IPS-15b (cell line): ENCODE measurements at regions not wholly inside any gene's neighbourhood (a gene's known extent, or its start where the extent isn't known, plus 50 kb on each side); places are given as distances from the start of the nearest gene placed in this dataset.

ENCODE experiments used
- H3K27me3 ChIP-seq: one replicate; pipeline ENCODE4 v1.6.1; 2013; ENCODE audit warnings: low read length; ENCODE audit not compliant: control insufficient read depth, insufficient read depth
- H3K36me3 ChIP-seq: one replicate; pipeline ENCODE4 v1.6.1; 2013; ENCODE audit warnings: low read length; ENCODE audit not compliant: control insufficient read depth, insufficient read depth
- H3K4me1 ChIP-seq: one replicate; pipeline ENCODE4 v1.6.1; 2013; ENCODE audit warnings: mild to moderate bottlenecking, low read length; ENCODE audit not compliant: control insufficient read depth, insufficient read depth
- H3K4me3 ChIP-seq: one replicate; pipeline ENCODE4 v1.5.1; 2013; ENCODE audit warnings: low read depth, low read length
- H3K9ac ChIP-seq: one replicate; pipeline ENCODE4 v1.6.1; 2013; ENCODE audit warnings: low read depth, mild to moderate bottlenecking, low read length
- H3K9me3 ChIP-seq: one replicate; pipeline ENCODE4 v1.6.1; 2013; ENCODE audit warnings: mild to moderate bottlenecking, low read length; ENCODE audit not compliant: control insufficient read depth, insufficient read depth

DNA sequence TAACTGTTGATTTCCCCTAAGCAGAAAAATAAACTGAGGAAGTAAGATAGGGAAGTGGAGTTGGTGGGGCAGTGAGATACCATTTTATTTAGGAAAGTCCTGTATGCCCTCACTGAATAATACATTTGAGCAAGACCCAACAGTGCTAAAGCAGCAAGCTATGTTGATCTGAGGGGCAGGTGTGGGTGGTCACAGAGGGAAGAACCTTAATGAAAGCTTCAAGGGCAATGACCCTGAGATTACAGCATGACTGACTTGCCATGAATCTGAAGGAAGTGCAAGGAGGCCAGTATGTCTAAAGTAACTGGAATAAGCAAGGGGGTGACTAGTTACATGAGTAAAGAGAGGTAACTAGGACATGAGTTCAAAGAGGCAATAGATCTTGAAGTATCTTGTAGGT is 159.5 kb downstream of the CD47 start:
- no peak overlapping the region for H3K9ac ChIP-seq
- no peaks in the 10 kb centered on the region for H3K9me3 ChIP-seq

DNA sequence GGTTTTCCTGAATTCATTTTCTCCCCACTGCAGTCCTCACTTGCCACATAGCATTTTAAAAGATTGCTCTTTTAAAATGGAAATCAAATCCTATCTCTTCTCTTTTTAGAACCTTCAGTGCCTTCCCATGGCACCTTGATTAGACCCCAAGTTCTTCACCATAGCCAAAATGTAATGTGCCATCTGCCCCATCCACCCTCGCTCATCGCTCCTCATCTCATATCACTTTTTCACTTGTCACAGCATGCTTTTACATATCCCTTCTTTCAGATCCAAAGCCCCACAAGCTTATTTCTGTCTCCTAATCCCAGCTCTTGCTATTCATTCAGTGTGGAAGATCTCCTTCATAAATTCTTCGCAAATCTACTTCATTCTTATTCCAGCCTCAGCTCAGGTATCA is 161.7 kb downstream of the CD47 start:
- H3K4me1 ChIP-seq: peaks cover 4% of the 10 kb centered on the region
- H3K9me3 ChIP-seq: no peaks in the 10 kb centered on the region
- H3K27me3 ChIP-seq: peaks cover 11% of the 10 kb centered on the region
- no peak overlapping the region for H3K9ac ChIP-seq
- H3K36me3 ChIP-seq: no peaks in the 10 kb centered on the region
- H3K4me3 ChIP-seq: no peak overlapping the region

More for the DNA sequence above, 159.5 kb downstream of the CD47 start:
- no peaks in the 10 kb centered on the region for H3K36me3 ChIP-seq
- H3K27me3 ChIP-seq: peaks cover 11% of the 10 kb centered on the region
- H3K4me1 ChIP-seq: peaks cover 4% of the 10 kb centered on the region
- no peak overlapping the region for H3K4me3 ChIP-seq

GRCh38 chr3:107928084-107928445 is 162.8 kb downstream of the CD47 start:
- Histone ChIP-seq H3K9ac (peak overlapping the region; percentile 62), H3K9me3 (no peaks in the 10 kb centered on the region), H3K27me3 (peaks cover 11% of the 10 kb centered on the region), H3K4me1 (peaks cover 4% of the 10 kb centered on the region), H3K36me3 (no peaks in the 10 kb centered on the region), H3K4me3 (peak overlapping the region; percentile 66)

GRCh38 chr3:107927361-107928083 is 163.3 kb downstream of the CD47 start:
- peaks cover 4% of the 10 kb centered on the region for H3K4me1 ChIP-seq
- H3K9ac ChIP-seq: peak overlapping the region; percentile 62
- H3K4me3 ChIP-seq: peak overlapping the region; percentile 66
- H3K27me3 ChIP-seq: peaks cover 11% of the 10 kb centered on the region
- no peaks in the 10 kb centered on the region for H3K36me3 ChIP-seq
- H3K9me3 ChIP-seq: no peaks in the 10 kb centered on the region

DNA sequence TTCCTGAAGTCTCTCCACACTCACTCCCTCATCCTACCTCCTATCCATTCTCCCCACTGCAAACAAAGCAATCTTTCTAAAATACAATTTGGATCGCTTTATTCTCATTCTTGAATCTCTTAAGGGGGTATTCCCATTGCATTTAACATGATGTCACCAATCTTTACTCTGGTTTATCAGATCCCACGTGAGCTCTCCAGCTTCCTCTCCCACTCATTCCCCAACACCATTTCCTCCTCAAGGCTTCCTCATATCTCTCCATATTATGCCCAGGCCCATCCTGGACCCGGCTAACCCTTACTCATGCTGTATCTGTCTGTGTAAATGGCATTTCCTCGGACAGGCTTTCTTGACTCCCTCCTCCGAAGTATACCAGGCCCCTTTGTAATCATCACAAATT is 165.0 kb downstream of the CD47 start:
- Histone ChIP-seq H3K9ac (no peak overlapping the region), H3K36me3 (no peaks in the 10 kb centered on the region), H3K4me3 (no peak overlapping the region), H3K4me1 (peaks cover 4% of the 10 kb centered on the region), H3K27me3 (peaks cover 11% of the 10 kb centered on the region), H3K9me3 (no peaks in the 10 kb centered on the region)

DNA sequence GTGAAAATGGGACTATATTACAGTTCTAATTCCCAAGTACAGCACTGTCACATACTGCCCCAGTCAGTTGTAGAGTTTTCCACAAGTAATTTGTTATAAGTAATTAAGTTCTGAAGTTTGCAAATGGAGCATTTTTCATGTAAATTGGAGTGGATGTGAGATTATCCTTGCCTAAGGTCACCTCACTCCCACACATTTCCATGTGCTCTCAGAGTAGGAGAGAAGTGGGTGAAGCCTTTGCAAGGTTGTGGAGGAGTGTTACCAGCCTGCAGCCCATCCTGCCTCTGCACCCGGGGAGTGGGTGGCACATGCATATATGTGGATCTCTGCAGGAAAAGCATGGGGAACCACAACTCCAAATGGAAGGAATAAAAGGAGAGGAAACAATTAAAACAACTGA is 169.8 kb downstream of the CD47 start:
- Histone ChIP-seq H3K27me3 (no peaks in the 10 kb centered on the region), H3K36me3 (no peaks in the 10 kb centered on the region), H3K4me3 (no peak overlapping the region), H3K4me1 (no peaks in the 10 kb centered on the region), H3K9me3 (no peaks in the 10 kb centered on the region), H3K9ac (no peak overlapping the region)

DNA sequence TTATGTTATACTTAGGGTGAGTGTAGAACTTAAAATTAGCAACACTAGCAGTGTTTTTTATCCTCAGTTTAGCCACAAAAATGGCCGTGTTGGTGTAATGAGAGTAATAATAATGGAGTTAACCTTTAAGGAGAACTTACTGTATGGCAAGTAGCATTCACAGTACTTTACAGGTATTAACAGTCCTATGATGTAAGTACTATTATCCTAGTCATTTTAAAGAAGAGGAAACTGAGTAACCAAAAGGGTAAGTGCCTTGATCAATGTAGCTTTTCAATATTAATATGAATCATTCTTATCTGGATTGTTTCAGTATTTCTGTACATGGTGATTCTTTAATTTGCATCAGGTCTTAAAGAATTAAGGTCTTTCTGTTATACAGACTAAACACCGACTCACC is 170.3 kb downstream of the CD47 start:
- Histone ChIP-seq H3K27me3 (no peaks in the 10 kb centered on the region), H3K36me3 (no peaks in the 10 kb centered on the region), H3K9ac (no peak overlapping the region), H3K4me1 (no peaks in the 10 kb centered on the region), H3K9me3 (no peaks in the 10 kb centered on the region), H3K4me3 (no peak overlapping the region)

DNA sequence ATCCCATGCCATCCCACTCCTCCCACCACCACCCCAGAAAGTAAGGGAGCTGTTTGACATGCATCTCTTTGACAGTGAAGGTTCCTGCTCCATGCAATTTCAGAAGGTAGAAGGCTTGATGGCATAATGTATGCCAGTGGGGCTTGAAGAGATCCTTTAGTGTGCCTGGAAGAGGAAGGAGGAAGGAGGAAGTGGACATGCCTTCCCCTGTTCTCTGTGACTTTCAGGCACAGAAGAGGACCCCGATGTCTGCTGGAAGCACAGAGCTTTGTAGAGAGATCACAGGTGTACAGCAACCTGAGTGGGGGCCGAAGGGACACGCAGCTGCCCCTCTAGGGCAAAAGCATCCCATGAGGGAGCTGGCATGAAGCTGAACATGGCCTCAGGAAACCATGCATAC is 171.6 kb downstream of the CD47 start:
- Histone ChIP-seq H3K27me3 (no peaks in the 10 kb centered on the region), H3K9ac (no peak overlapping the region), H3K36me3 (no peaks in the 10 kb centered on the region), H3K9me3 (no peaks in the 10 kb centered on the region), H3K4me1 (no peaks in the 10 kb centered on the region), H3K4me3 (no peak overlapping the region)

GRCh38 chr3:107916171-107916570 is 174.7 kb downstream of the CD47 start:
- Histone ChIP-seq H3K36me3 (no peaks in the 10 kb centered on the region), H3K9ac (no peak overlapping the region), H3K9me3 (no peaks in the 10 kb centered on the region), H3K27me3 (no peaks in the 10 kb centered on the region), H3K4me1 (no peaks in the 10 kb centered on the region), H3K4me3 (no peak overlapping the region)

DNA sequence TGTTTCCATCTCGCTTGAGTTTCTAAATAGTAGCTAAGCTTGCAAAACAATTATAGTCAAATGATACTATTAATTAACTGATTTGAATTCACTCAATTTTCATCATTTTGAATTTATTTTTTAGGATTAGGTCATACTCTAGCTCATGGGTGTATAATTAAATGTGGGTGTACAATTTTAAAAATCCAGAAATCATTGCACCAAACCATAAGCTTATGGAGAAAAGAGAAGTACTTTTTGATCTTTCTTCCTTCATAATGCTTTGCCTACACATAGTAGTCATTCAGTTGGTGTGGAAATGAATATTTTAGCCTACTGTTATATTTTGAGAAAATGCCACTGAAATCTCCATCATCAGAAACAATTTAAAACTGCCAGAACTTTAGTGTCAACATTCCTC is 175.1 kb downstream of the CD47 start:
- Histone ChIP-seq H3K4me1 (no peaks in the 10 kb centered on the region), H3K27me3 (no peaks in the 10 kb centered on the region), H3K9me3 (no peaks in the 10 kb centered on the region), H3K36me3 (no peaks in the 10 kb centered on the region), H3K9ac (no peak overlapping the region), H3K4me3 (no peak overlapping the region)

GRCh38 chr3:107913701-107914100 is 177.1 kb downstream of the CD47 start:
- Histone ChIP-seq H3K27me3 (no peaks in the 10 kb centered on the region), H3K9ac (no peak overlapping the region), H3K4me3 (no peak overlapping the region), H3K36me3 (no peaks in the 10 kb centered on the region), H3K9me3 (no peaks in the 10 kb centered on the region), H3K4me1 (no peaks in the 10 kb centered on the region)

GRCh38 chr3:107911337-107912000 is 179.4 kb downstream of the CD47 start:
- H3K9me3 ChIP-seq: no peaks in the 10 kb centered on the region
- no peaks in the 10 kb centered on the region for H3K36me3 ChIP-seq
- no peak overlapping the region for H3K4me3 ChIP-seq
- no peaks in the 10 kb centered on the region for H3K27me3 ChIP-seq
- H3K9ac ChIP-seq: no peak overlapping the region
- H3K4me1 ChIP-seq: no peaks in the 10 kb centered on the region
